Breast epithelium (tissue), 4 donors: ENCODE measurements at regions not wholly inside any gene's neighbourhood (a gene's known extent, or its start where the extent isn't known, plus 50 kb on each side); places are given as distances from the start of the nearest gene placed in this dataset.

Experiments
- DNase-seq, 2 donors: peaks; one replicate each; pipeline ENCODE4 v3.0.0-alpha.2; 2019; ENCODE audit warnings: low spot score in 2 of 2
- H3K27ac ChIP-seq, 2 donors: fragments of 200-600 bp; sonication (generic) in 1 of 2; one replicate each; pipeline ENCODE4 v1.5.1; 2016 to 2019; ENCODE audit warnings: mild to moderate bottlenecking in 1 of 2
- H3K27me3 ChIP-seq, 2 donors: fragments of 200-600 bp; sonication (generic) in 1 of 2; one replicate each; pipeline versions ENCODE4 v1.5.1 to v1.6.0; 2017 to 2019; ENCODE audit warnings: control low read depth in 1 of 2, mild to moderate bottlenecking in 1 of 2
- H3K36me3 ChIP-seq: fragments of 200-600 bp; one replicate; pipeline ENCODE4 v1.5.1; 2019
- H3K4me1 ChIP-seq, 2 donors: fragments of 200-600 bp; sonication (generic); one replicate each; pipeline ENCODE4 v1.5.1; 2016 to 2019; ENCODE audit warnings: control low read depth in 1 of 2
- H3K4me3 ChIP-seq, 3 donors: fragments of 200-600 bp; sonication (generic); 1 replicate in 2 of 3; 2 replicates in 1 of 3; pipeline ENCODE4 v1.5.1; 2016 to 2019; ENCODE audit warnings: mild to moderate bottlenecking in 3 of 3, moderate library complexity in 2 of 3
- H3K9me3 ChIP-seq, 2 donors: fragments of 200-600 bp; sonication (generic) in 1 of 2; one replicate each; pipeline ENCODE4 v1.5.1; 2016 to 2019; ENCODE audit warnings: control low read depth in 1 of 2
- CTCF ChIP-seq, 3 donors: fragments of 450-650 bp; IDR thresholded peaks; one replicate each; pipeline ENCODE4 v1.5.1; 2016 to 2017; ENCODE audit warnings: antibody characterized with exemption in 3 of 3, mild to moderate bottlenecking in 3 of 3, moderate library complexity in 3 of 3
- POLR2A ChIP-seq: fragments of 450-650 bp; IDR thresholded peaks from one replicate; pipeline ENCODE4 v1.6.1; 2016; ENCODE audit warnings: antibody characterized with exemption, mild to moderate bottlenecking, moderate library complexity
- POLR2AphosphoS5 ChIP-seq, 3 donors: sonication (generic); formaldehyde crosslinking; IDR thresholded peaks; one replicate each; pipeline ENCODE4 v1.6.1; 2017; ENCODE audit warnings: antibody characterized with exemption in 3 of 3
- intact Hi-C: fragments of 100-400 bp; cut with DNase I; formaldehyde crosslinking; loops from one replicate; pipeline ENCODE4 v1.15.1; 2023; ENCODE audit warnings: low total_unique reads

DNA sequence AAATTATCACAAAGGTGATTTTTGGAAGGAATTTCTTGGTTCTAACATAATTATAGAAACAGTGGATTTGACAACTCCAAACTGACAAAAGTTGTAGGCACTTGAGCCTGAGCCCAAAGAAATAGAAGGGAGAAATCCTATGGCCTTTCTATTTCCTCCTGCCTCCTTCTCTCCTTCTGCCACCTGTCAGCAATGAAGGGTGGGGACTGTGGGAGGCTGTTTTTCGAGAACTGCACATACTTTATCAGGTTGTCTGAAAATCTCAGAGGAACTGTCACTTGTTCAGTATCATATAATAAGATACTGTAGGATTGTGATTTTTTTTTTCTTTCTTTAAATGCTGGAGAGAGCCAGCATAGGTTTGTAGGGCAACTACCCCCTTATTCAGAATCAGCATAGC, 187.9 kb upstream of the SESN3 start:
- Histone ChIP-seq H3K27ac (no peak overlapping the region), H3K4me1 (no peaks in the 10 kb centered on the region), H3K9me3 (no peaks in the 10 kb centered on the region), H3K27me3 (no peaks in the 10 kb centered on the region), H3K4me3 (no peak overlapping the region), H3K36me3 (no peaks in the 10 kb centered on the region)
- DNase-seq = no peak
- no peak for TF ChIP-seq POLR2A
- TF ChIP-seq POLR2AphosphoS5 (IDR thresholded peaks at IDR 0.05) = no peak
- no peak for TF ChIP-seq CTCF (IDR thresholded peaks at IDR 0.05)
- intact Hi-C loops = no loop called here

- Histone ChIP-seq H3K4me3 (no peak overlapping the region), H3K36me3 (no peaks in the 10 kb centered on the region), H3K27ac (no peak overlapping the region), H3K4me1 (no peaks in the 10 kb centered on the region), H3K27me3 (no peaks in the 10 kb centered on the region), H3K9me3 (no peaks in the 10 kb centered on the region)
- intact Hi-C loops = no loop called here
- TF ChIP-seq POLR2A (no peak), POLR2AphosphoS5 (IDR thresholded peaks at IDR 0.05) (no peak), CTCF (IDR thresholded peaks at IDR 0.05) (no peak)
- no peak for DNase-seq
These were observed 186.8 kb upstream of the SESN3 start for GRCh38 chr11:95417832-95418231.

DNA sequence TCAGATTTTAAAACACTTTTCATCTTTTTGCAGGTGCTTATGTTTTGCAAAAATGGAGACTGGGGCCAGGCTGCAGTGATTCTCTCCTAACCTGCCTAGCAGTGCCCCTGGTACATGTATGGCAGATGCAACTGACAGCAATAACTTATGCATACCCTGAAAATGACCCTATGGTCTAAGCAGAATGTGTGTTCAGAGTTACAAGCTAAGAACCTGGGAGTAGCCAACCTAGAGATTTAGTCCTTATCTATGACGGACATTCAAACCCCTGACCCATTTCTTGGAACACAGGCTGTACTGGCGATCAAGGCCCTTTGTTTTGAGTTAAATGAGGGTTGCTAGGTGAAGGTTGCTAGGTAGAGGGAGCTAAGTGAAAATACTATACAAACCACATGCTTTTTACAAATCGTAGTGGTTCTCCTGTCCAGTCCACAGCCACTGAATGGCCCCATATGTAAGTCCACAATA, 184.9 kb upstream of the SESN3 start:
- no peak overlapping the region for H3K27ac ChIP-seq
- intact Hi-C loops = no loop called here
- no peaks in the 10 kb centered on the region for H3K4me1 ChIP-seq
- no peak overlapping the region for H3K4me3 ChIP-seq
- no peak for TF ChIP-seq CTCF (IDR thresholded peaks at IDR 0.05)
- no peak for TF ChIP-seq POLR2A
- no peak for TF ChIP-seq POLR2AphosphoS5 (IDR thresholded peaks at IDR 0.05)
- DNase-seq = no peak
- no peaks in the 10 kb centered on the region for H3K9me3 ChIP-seq
- no peaks in the 10 kb centered on the region for H3K27me3 ChIP-seq
- no peaks in the 10 kb centered on the region for H3K36me3 ChIP-seq

- no peaks in the 10 kb centered on the region for H3K9me3 ChIP-seq
- H3K4me1 ChIP-seq = no peaks in the 10 kb centered on the region
- no peaks in the 10 kb centered on the region for H3K27me3 ChIP-seq
- intact Hi-C loops = no loop called here
- TF ChIP-seq POLR2AphosphoS5 (IDR thresholded peaks at IDR 0.05) (no peak), CTCF (IDR thresholded peaks at IDR 0.05) (no peak), POLR2A (no peak)
- no peak overlapping the region for H3K4me3 ChIP-seq
- H3K27ac ChIP-seq = peak overlapping the region in 1 of 2 donors; percentile 55
- no peak for DNase-seq
- H3K36me3 ChIP-seq = no peaks in the 10 kb centered on the region
These were observed 183.2 kb upstream of the SESN3 start for GRCh38 chr11:95414217-95414616.

DNA sequence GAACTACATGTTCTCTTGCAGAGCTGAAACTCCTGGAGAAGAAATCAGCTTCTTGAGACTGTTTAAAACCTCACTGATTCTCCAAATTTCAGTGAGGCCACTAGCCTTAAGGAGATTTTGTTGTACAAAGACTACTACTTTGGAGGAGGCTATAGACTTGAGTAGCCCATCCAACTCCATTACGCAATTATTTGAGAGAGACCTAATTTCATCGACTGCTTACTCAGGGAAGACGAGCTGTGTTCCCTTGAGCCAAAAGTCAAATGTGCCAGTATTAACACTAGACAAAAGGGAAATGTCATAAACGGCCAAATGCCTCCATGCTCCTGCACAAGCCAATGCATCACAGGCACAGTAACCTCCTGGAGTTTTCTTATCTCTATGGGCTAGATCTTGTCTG, 182.8 kb upstream of the SESN3 start:
- no peak overlapping the region for H3K4me3 ChIP-seq
- H3K27ac ChIP-seq = peak overlapping the region in 1 of 2 donors; percentile 43
- H3K9me3 ChIP-seq = no peaks in the 10 kb centered on the region
- no peaks in the 10 kb centered on the region for H3K36me3 ChIP-seq
- H3K4me1 ChIP-seq = no peaks in the 10 kb centered on the region
- DNase-seq = no peak
- intact Hi-C loops = no loop called here
- H3K27me3 ChIP-seq = no peaks in the 10 kb centered on the region
- TF ChIP-seq POLR2A = no peak
- TF ChIP-seq CTCF (IDR thresholded peaks at IDR 0.05) = no peak
- TF ChIP-seq POLR2AphosphoS5 (IDR thresholded peaks at IDR 0.05) = no peak
